ENCODE measurements at regions not wholly inside any gene's neighbourhood (a gene's known extent, or its start where the extent isn't known, plus 50 kb on each side); places are given as distances from the start of the nearest gene placed in this dataset.

DNA sequence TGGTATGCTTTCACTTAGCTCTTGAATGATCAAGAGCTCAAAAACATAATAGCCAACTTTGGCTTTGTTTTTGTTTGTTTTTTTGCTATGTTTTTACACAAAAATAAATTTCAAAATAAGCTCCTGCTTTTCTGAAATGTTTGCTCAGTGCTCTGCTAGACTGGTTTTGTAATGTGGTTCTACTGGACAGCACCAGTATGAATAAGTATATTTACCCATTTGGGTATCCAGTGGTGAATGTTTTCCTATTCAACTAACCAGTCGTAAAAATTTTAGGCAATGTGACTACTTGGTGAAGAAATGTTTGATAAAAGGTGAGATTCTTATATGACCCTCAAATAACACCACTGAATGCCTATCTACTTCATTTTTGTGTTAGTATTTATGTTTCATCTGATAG, 308.6 kb downstream of the PTPRC start:
- TF ChIP-seq, protein P1, sequence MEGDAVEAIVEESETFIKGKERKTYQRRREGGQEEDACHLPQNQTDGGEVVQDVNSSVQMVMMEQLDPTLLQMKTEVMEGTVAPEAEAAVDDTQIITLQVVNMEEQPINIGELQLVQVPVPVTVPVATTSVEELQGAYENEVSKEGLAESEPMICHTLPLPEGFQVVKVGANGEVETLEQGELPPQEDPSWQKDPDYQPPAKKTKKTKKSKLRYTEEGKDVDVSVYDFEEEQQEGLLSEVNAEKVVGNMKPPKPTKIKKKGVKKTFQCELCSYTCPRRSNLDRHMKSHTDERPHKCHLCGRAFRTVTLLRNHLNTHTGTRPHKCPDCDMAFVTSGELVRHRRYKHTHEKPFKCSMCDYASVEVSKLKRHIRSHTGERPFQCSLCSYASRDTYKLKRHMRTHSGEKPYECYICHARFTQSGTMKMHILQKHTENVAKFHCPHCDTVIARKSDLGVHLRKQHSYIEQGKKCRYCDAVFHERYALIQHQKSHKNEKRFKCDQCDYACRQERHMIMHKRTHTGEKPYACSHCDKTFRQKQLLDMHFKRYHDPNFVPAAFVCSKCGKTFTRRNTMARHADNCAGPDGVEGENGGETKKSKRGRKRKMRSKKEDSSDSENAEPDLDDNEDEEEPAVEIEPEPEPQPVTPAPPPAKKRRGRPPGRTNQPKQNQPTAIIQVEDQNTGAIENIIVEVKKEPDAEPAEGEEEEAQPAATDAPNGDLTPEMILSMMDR (IDR thresholded peaks at IDR 0.05), result no peak
- TF ChIP-seq POLR2A (IDR thresholded peaks at IDR 0.05; ENCODE audit: low read depth) (no peak), POLR2AphosphoS5 (IDR thresholded peaks at IDR 0.05) (no peak), EP300 (IDR thresholded peaks at IDR 0.05) (no peak)
